ENCODE measurements at regions not wholly inside any gene's neighbourhood (a gene's known extent, or its start where the extent isn't known, plus 50 kb on each side); places are given as distances from the start of the nearest gene placed in this dataset.

DNA sequence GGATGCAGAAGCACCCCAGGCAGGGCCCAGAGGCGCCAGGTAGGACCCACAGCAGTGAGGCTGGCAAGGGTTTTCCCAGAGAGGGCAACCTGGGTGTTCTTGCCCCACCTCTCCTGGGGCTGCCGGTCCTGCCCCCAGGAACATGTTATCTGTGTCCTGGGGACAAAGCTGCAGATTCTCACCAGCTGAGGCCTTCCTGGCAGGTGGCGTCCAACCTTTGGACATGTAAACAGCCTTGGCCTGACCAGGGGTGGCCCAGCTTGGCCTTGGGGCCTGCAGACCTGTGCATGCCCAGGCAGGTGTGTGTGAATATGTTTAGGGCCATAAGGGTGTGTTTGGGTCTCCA is 101.8 kb upstream of the LARP1 start (continued):
- TF ChIP-seq, protein P1, sequence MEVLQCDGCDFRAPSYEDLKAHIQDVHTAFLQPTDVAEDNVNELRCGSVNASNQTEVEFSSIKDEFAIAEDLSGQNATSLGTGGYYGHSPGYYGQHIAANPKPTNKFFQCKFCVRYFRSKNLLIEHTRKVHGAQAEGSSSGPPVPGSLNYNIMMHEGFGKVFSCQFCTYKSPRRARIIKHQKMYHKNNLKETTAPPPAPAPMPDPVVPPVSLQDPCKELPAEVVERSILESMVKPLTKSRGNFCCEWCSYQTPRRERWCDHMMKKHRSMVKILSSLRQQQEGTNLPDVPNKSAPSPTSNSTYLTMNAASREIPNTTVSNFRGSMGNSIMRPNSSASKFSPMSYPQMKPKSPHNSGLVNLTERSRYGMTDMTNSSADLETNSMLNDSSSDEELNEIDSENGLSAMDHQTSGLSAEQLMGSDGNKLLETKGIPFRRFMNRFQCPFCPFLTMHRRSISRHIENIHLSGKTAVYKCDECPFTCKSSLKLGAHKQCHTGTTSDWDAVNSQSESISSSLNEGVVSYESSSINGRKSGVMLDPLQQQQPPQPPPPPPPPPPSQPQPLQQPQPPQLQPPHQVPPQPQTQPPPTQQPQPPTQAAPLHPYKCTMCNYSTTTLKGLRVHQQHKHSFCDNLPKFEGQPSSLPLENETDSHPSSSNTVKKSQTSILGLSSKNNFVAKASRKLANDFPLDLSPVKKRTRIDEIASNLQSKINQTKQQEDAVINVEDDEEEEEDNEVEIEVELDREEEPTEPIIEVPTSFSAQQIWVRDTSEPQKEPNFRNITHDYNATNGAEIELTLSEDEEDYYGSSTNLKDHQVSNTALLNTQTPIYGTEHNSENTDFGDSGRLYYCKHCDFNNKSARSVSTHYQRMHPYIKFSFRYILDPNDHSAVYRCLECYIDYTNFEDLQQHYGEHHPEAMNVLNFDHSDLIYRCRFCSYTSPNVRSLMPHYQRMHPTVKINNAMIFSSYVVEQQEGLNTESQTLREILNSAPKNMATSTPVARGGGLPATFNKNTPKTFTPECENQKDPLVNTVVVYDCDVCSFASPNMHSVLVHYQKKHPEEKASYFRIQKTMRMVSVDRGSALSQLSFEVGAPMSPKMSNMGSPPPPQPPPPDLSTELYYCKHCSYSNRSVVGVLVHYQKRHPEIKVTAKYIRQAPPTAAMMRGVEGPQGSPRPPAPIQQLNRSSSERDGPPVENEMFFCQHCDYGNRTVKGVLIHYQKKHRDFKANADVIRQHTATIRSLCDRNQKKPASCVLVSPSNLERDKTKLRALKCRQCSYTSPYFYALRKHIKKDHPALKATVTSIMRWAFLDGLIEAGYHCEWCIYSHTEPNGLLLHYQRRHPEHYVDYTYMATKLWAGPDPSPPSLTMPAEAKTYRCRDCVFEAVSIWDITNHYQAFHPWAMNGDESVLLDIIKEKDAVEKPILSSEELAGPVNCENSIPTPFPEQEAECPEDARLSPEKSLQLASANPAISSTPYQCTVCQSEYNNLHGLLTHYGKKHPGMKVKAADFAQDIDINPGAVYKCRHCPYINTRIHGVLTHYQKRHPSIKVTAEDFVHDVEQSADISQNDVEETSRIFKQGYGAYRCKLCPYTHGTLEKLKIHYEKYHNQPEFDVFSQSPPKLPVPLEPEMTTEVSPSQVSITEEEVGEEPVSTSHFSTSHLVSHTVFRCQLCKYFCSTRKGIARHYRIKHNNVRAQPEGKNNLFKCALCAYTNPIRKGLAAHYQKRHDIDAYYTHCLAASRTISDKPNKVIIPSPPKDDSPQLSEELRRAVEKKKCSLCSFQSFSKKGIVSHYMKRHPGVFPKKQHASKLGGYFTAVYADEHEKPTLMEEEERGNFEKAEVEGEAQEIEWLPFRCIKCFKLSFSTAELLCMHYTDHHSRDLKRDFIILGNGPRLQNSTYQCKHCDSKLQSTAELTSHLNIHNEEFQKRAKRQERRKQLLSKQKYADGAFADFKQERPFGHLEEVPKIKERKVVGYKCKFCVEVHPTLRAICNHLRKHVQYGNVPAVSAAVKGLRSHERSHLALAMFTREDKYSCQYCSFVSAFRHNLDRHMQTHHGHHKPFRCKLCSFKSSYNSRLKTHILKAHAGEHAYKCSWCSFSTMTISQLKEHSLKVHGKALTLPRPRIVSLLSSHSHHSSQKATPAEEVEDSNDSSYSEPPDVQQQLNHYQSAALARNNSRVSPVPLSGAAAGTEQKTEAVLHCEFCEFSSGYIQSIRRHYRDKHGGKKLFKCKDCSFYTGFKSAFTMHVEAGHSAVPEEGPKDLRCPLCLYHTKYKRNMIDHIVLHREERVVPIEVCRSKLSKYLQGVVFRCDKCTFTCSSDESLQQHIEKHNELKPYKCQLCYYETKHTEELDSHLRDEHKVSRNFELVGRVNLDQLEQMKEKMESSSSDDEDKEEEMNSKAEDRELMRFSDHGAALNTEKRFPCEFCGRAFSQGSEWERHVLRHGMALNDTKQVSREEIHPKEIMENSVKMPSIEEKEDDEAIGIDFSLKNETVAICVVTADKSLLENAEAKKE (CRISPR knock-in tag; IDR thresholded peaks at IDR 0.05) = no peak
- TF ChIP-seq ZNF331 (CRISPR knock-in tag; IDR thresholded peaks at IDR 0.05; ENCODE audit: low read depth) (no peak), EZH2phosphoT487 (IDR thresholded peaks at IDR 0.05; ENCODE audit: unreplicated experiment) (no peak), STAT1 (IDR thresholded peaks at IDR 0.05; ENCODE audit: unreplicated experiment) (no peak), EZH2 (IDR thresholded peaks at IDR 0.05; ENCODE audit: low read depth, unreplicated experiment) (no peak), ETS1 (IDR thresholded peaks at IDR 0.05) (no peak), ZNF114 (CRISPR knock-in tag; IDR thresholded peaks at IDR 0.05) (no peak), JUNB (IDR thresholded peaks at IDR 0.05; ENCODE audit: unreplicated experiment) (no peak)
- TF ChIP-seq, protein P2, sequence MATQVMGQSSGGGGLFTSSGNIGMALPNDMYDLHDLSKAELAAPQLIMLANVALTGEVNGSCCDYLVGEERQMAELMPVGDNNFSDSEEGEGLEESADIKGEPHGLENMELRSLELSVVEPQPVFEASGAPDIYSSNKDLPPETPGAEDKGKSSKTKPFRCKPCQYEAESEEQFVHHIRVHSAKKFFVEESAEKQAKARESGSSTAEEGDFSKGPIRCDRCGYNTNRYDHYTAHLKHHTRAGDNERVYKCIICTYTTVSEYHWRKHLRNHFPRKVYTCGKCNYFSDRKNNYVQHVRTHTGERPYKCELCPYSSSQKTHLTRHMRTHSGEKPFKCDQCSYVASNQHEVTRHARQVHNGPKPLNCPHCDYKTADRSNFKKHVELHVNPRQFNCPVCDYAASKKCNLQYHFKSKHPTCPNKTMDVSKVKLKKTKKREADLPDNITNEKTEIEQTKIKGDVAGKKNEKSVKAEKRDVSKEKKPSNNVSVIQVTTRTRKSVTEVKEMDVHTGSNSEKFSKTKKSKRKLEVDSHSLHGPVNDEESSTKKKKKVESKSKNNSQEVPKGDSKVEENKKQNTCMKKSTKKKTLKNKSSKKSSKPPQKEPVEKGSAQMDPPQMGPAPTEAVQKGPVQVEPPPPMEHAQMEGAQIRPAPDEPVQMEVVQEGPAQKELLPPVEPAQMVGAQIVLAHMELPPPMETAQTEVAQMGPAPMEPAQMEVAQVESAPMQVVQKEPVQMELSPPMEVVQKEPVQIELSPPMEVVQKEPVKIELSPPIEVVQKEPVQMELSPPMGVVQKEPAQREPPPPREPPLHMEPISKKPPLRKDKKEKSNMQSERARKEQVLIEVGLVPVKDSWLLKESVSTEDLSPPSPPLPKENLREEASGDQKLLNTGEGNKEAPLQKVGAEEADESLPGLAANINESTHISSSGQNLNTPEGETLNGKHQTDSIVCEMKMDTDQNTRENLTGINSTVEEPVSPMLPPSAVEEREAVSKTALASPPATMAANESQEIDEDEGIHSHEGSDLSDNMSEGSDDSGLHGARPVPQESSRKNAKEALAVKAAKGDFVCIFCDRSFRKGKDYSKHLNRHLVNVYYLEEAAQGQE (IDR thresholded peaks at IDR 0.05; ENCODE audit: unreplicated experiment) = no peak
